Activated CD4-positive, CD25-positive, alpha-beta regulatory T cell treated with anti-CD3 and anti-CD28 coated beads, Interleukin-2, amount 50 U/mL, for 72 hours (primary cell): ENCODE measurements at regions not wholly inside any gene's neighbourhood (a gene's known extent, or its start where the extent isn't known, plus 50 kb on each side); places are given as distances from the start of the nearest gene placed in this dataset.

Experiments
- DNase-seq: peaks from one replicate; pipeline ENCODE4 v3.0.0; 2021

- no peak for DNase-seq
Measured at GRCh38 chr3:188046561-188047211, 107.3 kb upstream of the LPP start.

GRCh38 chr3:188047536-188047935 is 106.4 kb upstream of the LPP start:
- DNase-seq, result no peak

- DNase-seq, result no peak
Measured at GRCh38 chr3:188049606-188050530, 104.1 kb upstream of the LPP start.

GRCh38 chr3:188051801-188052168 is 102.2 kb upstream of the LPP start:
- no peak for DNase-seq

- no peak for DNase-seq
Measured at GRCh38 chr3:188052169-188053035, 101.6 kb upstream of the LPP start.

- DNase-seq, result no peak
Measured at GRCh38 chr3:188053036-188053340, 101.0 kb upstream of the LPP start.

GRCh38 chr3:188053710-188054380 is 100.1 kb upstream of the LPP start:
- no peak for DNase-seq

GRCh38 chr3:188054541-188054940 is 99.4 kb upstream of the LPP start:
- no peak for DNase-seq

GRCh38 chr3:188055388-188055787 is 98.6 kb upstream of the LPP start:
- DNase-seq, result no peak

GRCh38 chr3:188057124-188057523 is 96.8 kb upstream of the LPP start:
- DNase-seq, result no peak

- no peak for DNase-seq
Measured at GRCh38 chr3:188058569-188059184, 95.3 kb upstream of the LPP start.

GRCh38 chr3:188059351-188059750 is 94.6 kb upstream of the LPP start:
- DNase-seq, result no peak

GRCh38 chr3:188060264-188060835 is 93.6 kb upstream of the LPP start:
- no peak for DNase-seq

GRCh38 chr3:188060840-188061544 is 93.0 kb upstream of the LPP start:
- DNase-seq, result peak; percentile 37

- DNase-seq, result no peak
Measured at GRCh38 chr3:188062216-188062615, 91.7 kb upstream of the LPP start.

GRCh38 chr3:188064831-188065493 is 89.0 kb upstream of the LPP start:
- DNase-seq, result no peak

- DNase-seq, result no peak
Measured at GRCh38 chr3:188066141-188066540, 87.8 kb upstream of the LPP start.

- DNase-seq, result no peak
Measured at GRCh38 chr3:188067932-188068331, 86.0 kb upstream of the LPP start.

GRCh38 chr3:188068342-188068741 is 85.6 kb upstream of the LPP start:
- no peak for DNase-seq

- no peak for DNase-seq
Measured at GRCh38 chr3:188071636-188072035, 82.3 kb upstream of the LPP start.

GRCh38 chr3:188076176-188076575 is 77.8 kb upstream of the LPP start:
- DNase-seq, result no peak
